Coronary artery (tissue), 2 donors: ENCODE measurements at regions not wholly inside any gene's neighbourhood (a gene's known extent, or its start where the extent isn't known, plus 50 kb on each side); places are given as distances from the start of the nearest gene placed in this dataset.

Experiments
- DNase-seq: peaks from one replicate; pipeline ENCODE4 v3.0.0-alpha.2; 2017; ENCODE audit warnings: low spot score
- H3K27ac ChIP-seq, 2 donors: fragments of 200-600 bp; sonication (generic); one replicate each; pipeline ENCODE4 v1.5.1; 2016 to 2019
- H3K4me3 ChIP-seq: fragments of 200-600 bp; sonication (generic); 2 replicates; pipeline ENCODE4 v1.5.1; 2016; ENCODE audit warnings: mild to moderate bottlenecking, moderate library complexity
- CTCF ChIP-seq: fragments of 200-600 bp; sonication (generic); IDR thresholded peaks from one replicate; pipeline ENCODE4 v1.5.1; 2019; ENCODE audit warnings: antibody characterized with exemption

GRCh38 chr1:72662918-72663317, 380.6 kb upstream of the NEGR1 start:
- no peak for DNase-seq
- H3K27ac ChIP-seq = no peak overlapping the region
- no peak for TF ChIP-seq CTCF
- no peak overlapping the region for H3K4me3 ChIP-seq

GRCh38 chr1:72650843-72651435, 368.6 kb upstream of the NEGR1 start:
- no peak for TF ChIP-seq CTCF

GRCh38 chr1:72649991-72650390, 367.7 kb upstream of the NEGR1 start:
- no peak for TF ChIP-seq CTCF
- no peak for DNase-seq
- Histone ChIP-seq H3K4me3 (no peak overlapping the region), H3K27ac (no peak overlapping the region)

More at GRCh38 chr1:72650843-72651435, 368.6 kb upstream of the NEGR1 start:
- H3K4me3 ChIP-seq = no peak overlapping the region
- no peak for DNase-seq
- no peak overlapping the region for H3K27ac ChIP-seq

- Histone ChIP-seq H3K27ac (no peak overlapping the region), H3K4me3 (no peak overlapping the region)
- no peak for TF ChIP-seq CTCF
- no peak for DNase-seq
These were observed 367.0 kb upstream of the NEGR1 start for GRCh38 chr1:72649211-72649888.

GRCh38 chr1:72648465-72648864, 366.1 kb upstream of the NEGR1 start:
- DNase-seq = no peak
- no peak overlapping the region for H3K27ac ChIP-seq
- no peak overlapping the region for H3K4me3 ChIP-seq

GRCh38 chr1:72643142-72643541, 360.8 kb upstream of the NEGR1 start:
- Histone ChIP-seq H3K27ac (no peak overlapping the region), H3K4me3 (no peak overlapping the region)
- no peak for DNase-seq
- no peak for TF ChIP-seq CTCF

More at GRCh38 chr1:72648465-72648864, 366.1 kb upstream of the NEGR1 start:
- TF ChIP-seq CTCF = no peak

- no peak for TF ChIP-seq CTCF
- Histone ChIP-seq H3K4me3 (no peak overlapping the region), H3K27ac (no peak overlapping the region)
- no peak for DNase-seq
These were observed 355.3 kb upstream of the NEGR1 start for GRCh38 chr1:72637593-72637992.
